K562 (cell line): ENCODE measurements at regions not wholly inside any gene's neighbourhood (a gene's known extent, or its start where the extent isn't known, plus 50 kb on each side); places are given as distances from the start of the nearest gene placed in this dataset.

ENCODE experiments used
- ATAC-seq: fragments of 200-7000 bp; cut with Tn5 transposase; 3 replicates; pipeline ENCODE4 v1.9.1; 2020; ENCODE audit warnings: moderate library complexity
- BruUV-seq: library from RNA; stranded (reverse); fragments of 400-500 nt; replicated peaks from 2 replicates; lab custom pipeline; 2021; lab: Mats Ljungman, UMichigan
- CTCF ChIA-PET: fragments of 300-600 bp; formaldehyde crosslinking; extraction: SDS; loops from one replicate; lab custom pipeline; 2021; ENCODE audit warnings: low intra/inter-chr PET ratio; lab: Yijun Ruan, JAX
- POLR2A ChIA-PET: fragments of 300-600, 350-650 bp; sonication (Branson Sonifier 250); formaldehyde crosslinking; extraction: SDS; loops from one replicate; lab custom pipeline; 2021; ENCODE audit warnings: antibody characterized with exemption, inconsistent platforms; lab: Yijun Ruan, JAX
- DNase-seq, 4 experiments: peaks; one replicate each; pipeline versions ENCODE4 v3.0.0 to v3.0.0-alpha.2; 2011 to 2018; ENCODE audit warnings: low spot score in 3 of 4, mixed read lengths in 3 of 4; ENCODE audit errors: extremely low read depth in 1 of 4
- FAIRE-seq: peaks from 2 replicates; lab custom pipeline; 2011; peaks lifted over from hg19 to GRCh38; lab: Jason Lieb, UNC
- H2AFZ ChIP-seq: 2 replicates; pipeline ENCODE4 v1.6.0; 2011; ENCODE audit warnings: low read depth, low read length, control low read depth, inconsistent platforms
- H3K27ac ChIP-seq: fragments of 200-600 bp; 3 replicates; pipeline ENCODE4 v1.8.0; 2011; ENCODE audit warnings: low read depth, mild to moderate bottlenecking, control low read depth, inconsistent platforms, low read length, moderate library complexity, mixed read lengths; ENCODE audit errors: extremely low read depth
- H3K27me3 ChIP-seq, 2 experiments: fragments of 300-600 bp in 1 of 2; 2 replicates in 1 of 2; 3 replicates in 1 of 2; pipeline versions ENCODE4 v1.6.0 to v1.8.0; 2011; ENCODE audit warnings: inconsistent platforms in 2 of 2, low read length in 2 of 2, mild to moderate bottlenecking in 1 of 2, mixed read lengths in 1 of 2, moderate library complexity in 1 of 2; ENCODE audit not compliant: control insufficient read depth in 2 of 2, insufficient read depth in 2 of 2
- H3K36me3 ChIP-seq: fragments of 300-600 bp; 3 replicates; pipeline ENCODE4 v1.8.0; 2011; ENCODE audit warnings: mild to moderate bottlenecking, low read length, inconsistent platforms; ENCODE audit not compliant: control insufficient read depth, insufficient read depth
- H3K4me1 ChIP-seq, 2 experiments: fragments of 200-600 bp in 1 of 2; replicated peaks in 1 of 2; 2 replicates in 1 of 2; 3 replicates in 1 of 2; pipeline versions ENCODE4 v1.5.1 to v1.8.0; 2011; ENCODE audit warnings: inconsistent platforms in 2 of 2, low read length in 2 of 2, mild to moderate bottlenecking in 1 of 2, mixed read lengths in 1 of 2, moderate library complexity in 1 of 2; ENCODE audit not compliant: control insufficient read depth in 2 of 2, insufficient read depth in 2 of 2
- H3K4me2 ChIP-seq: 2 replicates; pipeline ENCODE4 v1.6.1; 2011; ENCODE audit warnings: low read length, control low read depth, inconsistent platforms, mixed read lengths; ENCODE audit not compliant: insufficient read depth
- H3K4me3 ChIP-seq: fragments of 200-600 bp; sonication (generic), shearing (Covaris generic); 2 replicates; pipeline ENCODE4 v1.5.1; 2016; ENCODE audit warnings: control low read depth, inconsistent platforms
- H3K79me2 ChIP-seq: fragments of 200-600 bp; 3 replicates; pipeline ENCODE4 v1.8.0; 2011; ENCODE audit warnings: low read length, inconsistent platforms; ENCODE audit not compliant: control insufficient read depth, insufficient read depth
- H3K9ac ChIP-seq, 2 experiments: 2 replicates each; pipeline versions ENCODE4 v1.6.0 to v1.6.1; 2011; ENCODE audit warnings: low read depth in 2 of 2, low read length in 2 of 2, control low read depth in 1 of 2, inconsistent platforms in 1 of 2, mild to moderate bottlenecking in 1 of 2, mixed read lengths in 1 of 2; ENCODE audit not compliant: insufficient read depth in 1 of 2
- H3K9me1 ChIP-seq: one replicate; pipeline ENCODE4 v1.6.0; 2011; ENCODE audit warnings: inconsistent platforms, mild to moderate bottlenecking, low read length, moderate library complexity; ENCODE audit not compliant: control insufficient read depth, insufficient read depth
- H3K9me3 ChIP-seq: replicated peaks from 2 replicates; pipeline ENCODE4 v1.5.1; 2011; ENCODE audit warnings: low read depth, low read length, inconsistent platforms; ENCODE audit not compliant: control insufficient read depth, insufficient read depth
- H4K20me1 ChIP-seq: replicated peaks from 2 replicates; pipeline ENCODE4 v1.6.1; 2011; ENCODE audit warnings: low read length, inconsistent platforms, mixed read lengths; ENCODE audit not compliant: control insufficient read depth, insufficient read depth
- CEBPZ ChIP-seq: fragments of 150-350 bp; IDR thresholded peaks from 2 replicates; pipeline ENCODE4 v1.6.1; 2014; ENCODE audit warnings: low read depth, mild to moderate bottlenecking, low read length, borderline replicate concordance
- CREM ChIP-seq: IDR thresholded peaks from 2 replicates; pipeline ENCODE4 v1.6.1; 2014; ENCODE audit warnings: antibody characterized with exemption, low read depth
- CTCF ChIP-seq, 3 experiments: IDR thresholded peaks in 2 of 3; conservative IDR thresholded peaks in 1 of 3; 2 replicates each; pipeline ENCODE4 v1.5.1; 2011 to 2012; ENCODE audit warnings: low read length in 3 of 3, mild to moderate bottlenecking in 3 of 3, control low read depth in 2 of 3, improper control_type of control experiment in 1 of 3, inconsistent platforms in 1 of 3, low read depth in 1 of 3, mixed read lengths in 1 of 3, moderate library complexity in 1 of 3; ENCODE audit not compliant: insufficient read depth in 2 of 3
- E2F8 ChIP-seq: fragments of 450-650 bp; IDR thresholded peaks from 2 replicates; pipeline ENCODE4 v1.7.1; 2018; ENCODE audit warnings: mild to moderate bottlenecking, low read depth; ENCODE audit not compliant: partially characterized antibody
- EWSR1 ChIP-seq: fragments of 450-650 bp; IDR thresholded peaks from 2 replicates; pipeline ENCODE4 v1.6.1; 2018; ENCODE audit warnings: borderline replicate concordance, mild to moderate bottlenecking, low read depth, moderate library complexity; ENCODE audit not compliant: partially characterized antibody
- GABPB2 ChIP-seq: fragments of 250-450 bp; sonication (Bioruptor Pico); conservative IDR thresholded peaks from 2 replicates; pipeline ENCODE4 v1.5.1; 2021; ENCODE audit warnings: mild to moderate bottlenecking
- GATA2 ChIP-seq: sonication (generic); formaldehyde crosslinking; IDR thresholded peaks from 2 replicates; pipeline ENCODE4 v1.4.0; 2020; ENCODE audit warnings: mild to moderate bottlenecking, missing genetic modification reagents
- MTA3 ChIP-seq: fragments of 450-650 bp; formaldehyde crosslinking; IDR thresholded peaks from 2 replicates; pipeline ENCODE4 v1.6.1; 2017; ENCODE audit warnings: mild to moderate bottlenecking, borderline replicate concordance
- U2AF2 ChIP-seq: fragments of 200-400 bp; formaldehyde crosslinking; optimal IDR thresholded peaks from 2 replicates; pipeline ENCODE3; 2017; ENCODE audit warnings: low read depth, mild to moderate bottlenecking, low read length
- XRCC4 ChIP-seq: IDR thresholded peaks from one replicate; pipeline ENCODE4 v1.6.1; 2011; ENCODE audit not compliant: insufficient read depth, insufficient read length; ENCODE audit errors: extremely low read depth
- WGBS: fragments of 100-300 bp; shearing (Covaris generic); methylation state at CpG from one replicate; pipeline ENCODE4 v1.1.6; 2016; ENCODE audit warnings: low coverage, mixed read lengths; ENCODE audit not compliant: insufficient coverage; ENCODE audit errors: missing lambda C conversion rate; 5-methylcytosine and 5-hydroxymethylcytosine counted together
- in situ Hi-C: fragments of 300-500 bp; cut with MboI; formaldehyde crosslinking; loops from 4 replicates; pipeline ENCODE4 v1.15.0; 2018; ENCODE audit warnings: inconsistent platforms, mixed read lengths
- intact Hi-C: fragments of 100-400 bp; cut with micrococcal nuclease; formaldehyde crosslinking; loops from 2 replicates; pipeline ENCODE4 v1.14.2; 2022

DNA sequence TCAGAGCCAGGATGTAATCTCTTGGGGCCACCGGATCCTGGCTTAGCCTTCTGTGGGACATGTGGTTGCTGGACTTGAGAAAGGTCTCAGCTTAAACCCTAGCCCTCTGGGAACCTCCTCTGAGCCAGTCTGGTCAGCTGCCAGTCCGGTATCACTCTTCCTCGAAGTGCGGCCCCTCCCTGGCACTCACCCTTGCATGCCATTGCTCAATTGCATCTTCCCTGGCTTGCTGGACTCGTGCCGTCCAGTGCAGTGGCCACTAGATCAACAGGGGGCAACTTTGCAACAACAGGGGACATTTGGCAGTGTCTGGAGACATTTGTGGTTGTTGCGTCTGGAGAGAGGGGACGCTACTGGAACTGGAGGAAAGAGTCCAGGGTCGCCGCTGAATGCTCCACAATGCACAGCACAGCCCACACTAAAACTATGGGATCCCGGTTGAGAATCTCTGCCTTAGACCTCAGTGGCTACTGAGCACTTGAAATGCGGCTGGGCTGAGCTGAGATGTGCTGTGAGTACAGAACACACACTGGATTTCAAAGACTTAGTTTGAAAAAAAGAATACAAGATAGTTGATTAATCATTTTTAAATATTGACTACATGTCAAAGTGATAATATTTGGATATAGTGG, 152.1 kb downstream of the TFAP2C start:
- Histone ChIP-seq H3K4me3 (no peak overlapping the region), H3K36me3 (no peaks in the 10 kb centered on the region), H3K4me1 (no peaks in the 10 kb centered on the region; a peak in 1 of 5 replicates), H2AFZ (no peak overlapping the region), H3K79me2 (no peaks in the 10 kb centered on the region), H4K20me1 (no peaks in the 10 kb centered on the region), H3K27me3 (peaks cover 2 to 22% of the 10 kb centered on the region in 2 experiments; a peak in 3 of 5 replicates), H3K9ac (no peak overlapping the region), H3K27ac (no peak overlapping the region), H3K4me2 (no peak overlapping the region), H3K9me1 (no peaks in the 10 kb centered on the region), H3K9me3 (no peaks in the 10 kb centered on the region)
- ATAC-seq (no peak), DNase-seq (no peak), FAIRE-seq (no peak)
- under 1% methylated on average over 12 of the region's 12 CpGs for WGBS
- CTCF ChIA-PET, result no interaction called here
- intact Hi-C loops, result no loop called here
- no TSS peak for BruUV-seq
- TF ChIP-seq CEBPZ, result no peak
- TF ChIP-seq EWSR1, result no peak
- TF ChIP-seq MTA3, result no peak
- TF ChIP-seq CTCF (IDR thresholded peaks at IDR 0.05 in 2 of 3, conservative IDR thresholded peaks at IDR 0.05 in 1 of 3; ENCODE audit: insufficient read depth in 2 of 3, low read depth in 1 of 3, low read length in 3 of 3), result no peak
- no peak for TF ChIP-seq GATA2 (CRISPR knock-in tag)
- no peak for TF ChIP-seq GABPB2 (CRISPR knock-in tag)
- TF ChIP-seq U2AF2, result no peak
- no peak for TF ChIP-seq CREM
- TF ChIP-seq XRCC4, result no peak
- TF ChIP-seq E2F8, result no peak
- in situ Hi-C loops, result no loop called here
- POLR2A ChIA-PET, result no interaction called here
